ENCODE measurements at regions not wholly inside any gene's neighbourhood (a gene's known extent, or its start where the extent isn't known, plus 50 kb on each side); places are given as distances from the start of the nearest gene placed in this dataset.

DNA sequence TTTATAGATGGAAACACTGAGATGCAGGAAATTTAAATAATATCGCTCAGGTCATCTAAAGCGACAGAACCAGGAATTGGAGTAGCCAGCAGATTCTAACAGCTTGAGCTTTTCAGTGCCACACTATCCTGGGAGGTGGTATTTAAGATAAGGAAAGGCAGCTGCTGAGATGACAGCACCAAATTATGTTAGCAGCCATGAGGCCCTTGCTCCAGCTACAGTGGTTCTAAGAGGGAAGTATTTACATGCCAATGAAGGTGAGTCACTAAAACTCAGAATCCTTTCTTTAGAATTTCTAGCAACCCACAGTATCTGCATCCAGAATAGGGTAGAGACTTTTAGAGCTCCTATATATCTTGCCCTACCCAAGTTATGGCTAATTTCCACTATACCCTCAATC, 127.0 kb upstream of the VLDLR start:
- no peaks in the 10 kb centered on the region for H3K9me3 Mint-ChIP-seq (ENCODE audit: unreplicated experiment)
- no peak for DNase-seq
- no peaks in the 10 kb centered on the region for H3K36me3 Mint-ChIP-seq (ENCODE audit: unreplicated experiment)
- TF ChIP-seq, protein P1, sequence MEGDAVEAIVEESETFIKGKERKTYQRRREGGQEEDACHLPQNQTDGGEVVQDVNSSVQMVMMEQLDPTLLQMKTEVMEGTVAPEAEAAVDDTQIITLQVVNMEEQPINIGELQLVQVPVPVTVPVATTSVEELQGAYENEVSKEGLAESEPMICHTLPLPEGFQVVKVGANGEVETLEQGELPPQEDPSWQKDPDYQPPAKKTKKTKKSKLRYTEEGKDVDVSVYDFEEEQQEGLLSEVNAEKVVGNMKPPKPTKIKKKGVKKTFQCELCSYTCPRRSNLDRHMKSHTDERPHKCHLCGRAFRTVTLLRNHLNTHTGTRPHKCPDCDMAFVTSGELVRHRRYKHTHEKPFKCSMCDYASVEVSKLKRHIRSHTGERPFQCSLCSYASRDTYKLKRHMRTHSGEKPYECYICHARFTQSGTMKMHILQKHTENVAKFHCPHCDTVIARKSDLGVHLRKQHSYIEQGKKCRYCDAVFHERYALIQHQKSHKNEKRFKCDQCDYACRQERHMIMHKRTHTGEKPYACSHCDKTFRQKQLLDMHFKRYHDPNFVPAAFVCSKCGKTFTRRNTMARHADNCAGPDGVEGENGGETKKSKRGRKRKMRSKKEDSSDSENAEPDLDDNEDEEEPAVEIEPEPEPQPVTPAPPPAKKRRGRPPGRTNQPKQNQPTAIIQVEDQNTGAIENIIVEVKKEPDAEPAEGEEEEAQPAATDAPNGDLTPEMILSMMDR (IDR thresholded peaks at IDR 0.05; ENCODE audit: partially characterized antibody, unreplicated experiment) = no peak
- H3K4me1 Mint-ChIP-seq (ENCODE audit: low read depth, unreplicated experiment) = no peaks in the 10 kb centered on the region
- no peak overlapping the region for H3K4me3 Mint-ChIP-seq (ENCODE audit: unreplicated experiment)
- no peak overlapping the region for H3K27ac Mint-ChIP-seq (ENCODE audit: unreplicated experiment)
- no peaks in the 10 kb centered on the region for H3K27me3 Mint-ChIP-seq (ENCODE audit: unreplicated experiment)

DNA sequence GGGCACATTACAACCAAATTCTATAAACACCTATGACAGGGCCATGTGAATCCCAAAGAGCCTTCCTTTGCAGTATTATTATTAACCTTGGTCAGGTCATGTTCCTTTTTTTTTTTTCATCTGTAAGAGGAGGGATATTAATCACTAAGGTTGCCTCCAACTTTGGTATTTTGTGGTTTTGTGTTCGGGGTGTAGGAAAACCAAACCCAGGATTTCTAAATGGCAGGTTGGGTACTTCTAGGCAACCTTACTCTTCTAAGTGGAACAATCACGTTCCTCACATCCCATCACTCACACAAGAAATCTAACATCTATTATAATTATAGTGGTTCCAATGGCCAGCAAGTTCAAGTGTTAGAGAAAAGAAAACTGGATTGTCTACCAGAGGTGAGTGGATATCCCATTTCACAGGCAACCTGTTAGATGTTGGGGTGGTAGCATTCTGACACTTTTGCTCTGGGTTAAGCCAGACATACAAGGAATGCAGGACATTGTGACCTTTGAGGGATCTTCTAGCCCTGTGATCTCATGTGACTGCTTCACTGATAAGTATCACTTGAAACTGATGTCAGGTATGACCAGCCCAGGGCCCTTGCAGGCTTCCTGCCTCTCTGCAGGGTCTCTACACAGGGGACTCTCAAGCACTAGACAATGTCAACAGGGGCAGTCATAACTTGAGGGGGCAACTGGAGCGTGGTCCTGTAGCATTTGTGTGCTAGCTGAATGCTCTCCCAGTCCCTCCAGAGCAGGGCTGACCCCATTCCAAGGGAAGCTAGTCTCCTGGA, 126.2 kb upstream of the VLDLR start:
- H3K9me3 Mint-ChIP-seq (ENCODE audit: unreplicated experiment) = no peaks in the 10 kb centered on the region
- H3K4me1 Mint-ChIP-seq (ENCODE audit: low read depth, unreplicated experiment) = no peaks in the 10 kb centered on the region
- no peak for DNase-seq
- no peak overlapping the region for H3K27ac Mint-ChIP-seq (ENCODE audit: unreplicated experiment)
- TF ChIP-seq, protein P1 (IDR thresholded peaks at IDR 0.05; ENCODE audit: partially characterized antibody, unreplicated experiment) = no peak
- H3K36me3 Mint-ChIP-seq (ENCODE audit: unreplicated experiment) = no peaks in the 10 kb centered on the region
- no peak overlapping the region for H3K4me3 Mint-ChIP-seq (ENCODE audit: unreplicated experiment)
- no peaks in the 10 kb centered on the region for H3K27me3 Mint-ChIP-seq (ENCODE audit: unreplicated experiment)

DNA sequence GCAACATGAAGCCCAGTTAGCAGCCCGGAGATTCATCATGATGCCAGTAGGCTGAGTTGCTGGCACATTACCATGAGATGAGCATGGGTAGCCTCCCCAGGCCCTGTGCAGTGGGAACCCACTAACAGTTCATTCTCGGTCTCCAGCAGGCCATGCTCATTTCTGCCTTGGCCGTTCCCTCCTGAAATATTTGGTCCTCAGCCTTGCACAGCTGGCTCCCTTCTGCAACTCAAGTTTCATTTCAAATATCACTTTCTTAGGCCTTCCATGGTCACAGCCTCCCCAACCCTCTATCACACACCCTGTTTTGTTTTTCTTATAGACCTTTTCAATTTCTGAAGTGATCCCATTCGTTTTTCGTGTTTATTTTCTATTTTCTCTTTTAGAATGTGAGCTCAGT, 125.4 kb upstream of the VLDLR start:
- TF ChIP-seq, protein P1 (IDR thresholded peaks at IDR 0.05; ENCODE audit: partially characterized antibody, unreplicated experiment) = no peak
- Mint-ChIP-seq H3K36me3 (ENCODE audit: unreplicated experiment) (no peaks in the 10 kb centered on the region), H3K27me3 (ENCODE audit: unreplicated experiment) (no peaks in the 10 kb centered on the region), H3K4me3 (ENCODE audit: unreplicated experiment) (no peak overlapping the region), H3K4me1 (ENCODE audit: low read depth, unreplicated experiment) (no peaks in the 10 kb centered on the region), H3K9me3 (ENCODE audit: unreplicated experiment) (no peaks in the 10 kb centered on the region), H3K27ac (ENCODE audit: unreplicated experiment) (no peak overlapping the region)
- DNase-seq = no peak

DNA sequence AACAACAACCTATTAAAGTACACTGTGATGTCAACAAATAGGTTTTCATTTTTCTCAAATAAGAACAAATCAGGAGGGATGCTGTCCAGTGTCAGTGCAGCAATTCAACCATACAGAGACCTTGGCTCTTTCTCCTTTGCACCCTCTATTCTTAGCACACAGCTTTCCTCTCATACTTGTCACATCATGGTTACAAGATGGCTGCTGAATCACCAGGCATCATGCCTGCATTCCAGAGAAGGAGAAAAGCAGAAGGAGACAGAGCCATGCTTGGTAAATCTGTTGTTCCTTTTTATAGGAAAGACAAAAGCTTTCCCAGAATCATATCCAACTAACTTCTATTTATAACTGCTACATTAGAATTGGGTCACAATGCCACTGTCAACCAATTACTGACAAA, 124.7 kb upstream of the VLDLR start:
- no peak overlapping the region for H3K4me3 Mint-ChIP-seq (ENCODE audit: unreplicated experiment)
- DNase-seq = no peak
- no peaks in the 10 kb centered on the region for H3K27me3 Mint-ChIP-seq (ENCODE audit: unreplicated experiment)
- H3K4me1 Mint-ChIP-seq (ENCODE audit: low read depth, unreplicated experiment) = no peaks in the 10 kb centered on the region
- no peaks in the 10 kb centered on the region for H3K9me3 Mint-ChIP-seq (ENCODE audit: unreplicated experiment)
- H3K36me3 Mint-ChIP-seq (ENCODE audit: unreplicated experiment) = no peaks in the 10 kb centered on the region
- TF ChIP-seq, protein P1 (IDR thresholded peaks at IDR 0.05; ENCODE audit: partially characterized antibody, unreplicated experiment) = no peak
- no peak overlapping the region for H3K27ac Mint-ChIP-seq (ENCODE audit: unreplicated experiment)

DNA sequence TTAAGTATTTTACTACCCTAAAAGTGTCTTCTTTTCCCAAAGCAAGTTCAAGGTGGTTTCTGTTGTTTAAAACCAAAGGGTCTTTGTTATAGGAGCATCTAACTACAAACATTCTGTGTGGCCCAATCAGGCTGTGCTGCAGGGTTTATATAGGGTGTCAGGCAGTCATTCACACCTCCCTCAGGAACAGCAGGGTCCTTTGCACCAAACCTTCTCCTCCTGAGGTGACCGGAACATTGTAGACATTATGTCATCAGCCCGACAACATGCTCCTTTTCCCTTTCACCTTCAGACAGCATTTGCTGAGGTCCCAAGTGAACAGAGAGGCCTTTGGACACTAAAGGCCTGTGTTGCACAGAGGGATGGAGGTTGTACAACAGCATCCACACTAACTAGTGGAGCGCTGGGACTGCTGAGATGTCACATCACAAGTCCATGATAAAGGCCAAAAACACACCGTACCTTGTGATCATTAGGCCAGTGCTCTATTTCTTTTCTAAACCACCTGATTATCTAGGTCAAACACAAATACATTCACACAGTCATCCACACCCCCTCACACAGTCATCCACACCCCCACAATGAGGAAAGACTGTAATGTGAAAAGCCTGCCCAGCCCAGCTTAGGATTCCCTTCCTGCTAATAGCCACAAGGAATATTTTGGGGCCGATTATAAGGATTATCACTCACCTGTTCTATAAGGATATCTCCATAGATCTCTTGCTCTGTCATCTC, 123.8 kb upstream of the VLDLR start:
- DNase-seq = no peak
- H3K9me3 Mint-ChIP-seq (ENCODE audit: unreplicated experiment) = no peaks in the 10 kb centered on the region
- H3K4me3 Mint-ChIP-seq (ENCODE audit: unreplicated experiment) = no peak overlapping the region
- H3K4me1 Mint-ChIP-seq (ENCODE audit: low read depth, unreplicated experiment) = no peaks in the 10 kb centered on the region
- H3K27ac Mint-ChIP-seq (ENCODE audit: unreplicated experiment) = no peak overlapping the region
- TF ChIP-seq, protein P1 (IDR thresholded peaks at IDR 0.05; ENCODE audit: partially characterized antibody, unreplicated experiment) = no peak
- no peaks in the 10 kb centered on the region for H3K27me3 Mint-ChIP-seq (ENCODE audit: unreplicated experiment)
- no peaks in the 10 kb centered on the region for H3K36me3 Mint-ChIP-seq (ENCODE audit: unreplicated experiment)

Measured in glutamatergic neuron (in vitro differentiated cells).